NT2/D1 (cell line): ENCODE measurements at regions not wholly inside any gene's neighbourhood (a gene's known extent, or its start where the extent isn't known, plus 50 kb on each side); places are given as distances from the start of the nearest gene placed in this dataset.

ENCODE experiments used
- DNase-seq: peaks from one replicate; pipeline ENCODE4 v3.0.0-alpha.2; 2011; ENCODE audit warnings: low read depth, low spot score
- H3K27me3 ChIP-seq: 2 replicates; pipeline ENCODE4 v1.6.0; 2011; ENCODE audit warnings: mild to moderate bottlenecking; ENCODE audit not compliant: insufficient read length, insufficient read depth
- H3K36me3 ChIP-seq: 2 replicates; pipeline ENCODE4 v1.6.1; 2011; ENCODE audit warnings: mild to moderate bottlenecking, low read length, mixed read lengths; ENCODE audit not compliant: insufficient read depth, insufficient read length
- H3K4me1 ChIP-seq: 2 replicates; pipeline ENCODE4 v1.5.1; 2011; ENCODE audit not compliant: insufficient read depth, insufficient read length
- H3K4me3 ChIP-seq: 2 replicates; pipeline ENCODE4 v1.5.1; 2011; ENCODE audit warnings: low read depth; ENCODE audit not compliant: insufficient read length
- H3K9ac ChIP-seq: 2 replicates; pipeline ENCODE4 v1.6.0; 2011; ENCODE audit warnings: low read depth; ENCODE audit not compliant: insufficient read length
- H3K9me3 ChIP-seq: 2 replicates; pipeline ENCODE4 v1.5.1; 2011; ENCODE audit warnings: mild to moderate bottlenecking, low read length; ENCODE audit not compliant: insufficient read depth
- SUZ12 ChIP-seq: IDR thresholded peaks from 2 replicates; pipeline ENCODE4 v1.6.1; 2011; ENCODE audit not compliant: insufficient read length, insufficient read depth; ENCODE audit errors: extremely low read depth
- YY1 ChIP-seq: IDR thresholded peaks from 2 replicates; pipeline ENCODE4 v1.6.1; 2011; ENCODE audit not compliant: insufficient read length, insufficient read depth
- ZNF274 ChIP-seq: IDR thresholded peaks from 2 replicates; pipeline ENCODE4 v1.6.1; 2011; ENCODE audit warnings: mild to moderate bottlenecking, low read depth, low read length

DNA sequence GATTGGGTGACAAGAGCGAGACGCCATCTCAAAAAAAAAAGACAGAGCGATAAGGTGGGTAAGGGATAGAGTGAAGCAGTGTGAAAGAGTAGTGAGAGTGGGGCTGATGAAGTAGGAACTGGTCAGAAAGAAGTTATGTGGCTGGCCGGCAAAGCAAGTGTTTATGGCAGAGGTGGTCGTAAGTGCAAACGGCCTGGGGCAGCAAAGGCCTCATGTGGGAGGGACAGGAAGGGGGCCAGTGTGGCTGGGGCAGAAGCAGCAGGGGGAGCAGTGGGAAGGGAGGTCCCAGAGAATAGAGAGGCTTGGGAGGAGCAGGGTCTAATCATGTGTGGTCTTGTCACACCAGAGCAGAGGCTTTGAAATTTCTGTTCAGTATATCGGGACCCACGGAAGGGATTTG lies 186.2 kb downstream of the HS3ST3B1 start:
- no peak for TF ChIP-seq SUZ12
- TF ChIP-seq YY1, result no peak
- TF ChIP-seq ZNF274, result no peak
- no peaks in the 10 kb centered on the region for H3K9me3 ChIP-seq
- no peaks in the 10 kb centered on the region for H3K4me1 ChIP-seq
- no peaks in the 10 kb centered on the region for H3K36me3 ChIP-seq
- H3K9ac ChIP-seq, result no peak overlapping the region
- no peak overlapping the region for H3K4me3 ChIP-seq
- no peak for DNase-seq
- H3K27me3 ChIP-seq, result no peaks in the 10 kb centered on the region

- Histone ChIP-seq H3K27me3 (no peaks in the 10 kb centered on the region), H3K36me3 (no peaks in the 10 kb centered on the region), H3K4me3 (no peak overlapping the region), H3K4me1 (no peaks in the 10 kb centered on the region), H3K9ac (no peak overlapping the region), H3K9me3 (no peaks in the 10 kb centered on the region)
- TF ChIP-seq SUZ12, result no peak
- TF ChIP-seq ZNF274, result no peak
- no peak for DNase-seq
These were observed 181.8 kb downstream of the HS3ST3B1 start for GRCh38 chr17:14482715-14483114.

DNA sequence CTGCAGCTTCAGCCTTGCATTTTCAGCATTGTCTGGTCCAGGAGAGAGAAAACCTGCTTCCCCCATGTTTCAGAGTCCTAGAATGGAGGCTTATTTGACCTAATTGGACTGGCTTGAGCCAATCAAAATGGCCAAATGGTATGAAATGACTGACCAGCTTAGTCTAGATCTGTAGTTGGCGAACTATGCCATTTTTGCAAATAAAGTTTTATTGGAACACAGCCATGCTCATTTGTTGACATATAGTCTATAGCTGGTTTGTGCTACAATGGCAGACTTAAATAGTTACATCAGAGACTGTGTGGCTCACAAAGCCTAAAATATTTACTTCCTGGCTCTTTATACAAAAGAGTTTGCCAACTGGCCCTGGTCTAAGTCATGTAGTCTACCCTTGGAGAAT lies 180.8 kb downstream of the HS3ST3B1 start:
- H3K36me3 ChIP-seq, result no peaks in the 10 kb centered on the region
- TF ChIP-seq SUZ12, result no peak
- TF ChIP-seq ZNF274, result no peak
- no peak for TF ChIP-seq YY1
- H3K9me3 ChIP-seq, result no peaks in the 10 kb centered on the region
- DNase-seq, result no peak
- no peak overlapping the region for H3K9ac ChIP-seq
- no peaks in the 10 kb centered on the region for H3K4me1 ChIP-seq
- no peaks in the 10 kb centered on the region for H3K27me3 ChIP-seq
- no peak overlapping the region for H3K4me3 ChIP-seq

DNA sequence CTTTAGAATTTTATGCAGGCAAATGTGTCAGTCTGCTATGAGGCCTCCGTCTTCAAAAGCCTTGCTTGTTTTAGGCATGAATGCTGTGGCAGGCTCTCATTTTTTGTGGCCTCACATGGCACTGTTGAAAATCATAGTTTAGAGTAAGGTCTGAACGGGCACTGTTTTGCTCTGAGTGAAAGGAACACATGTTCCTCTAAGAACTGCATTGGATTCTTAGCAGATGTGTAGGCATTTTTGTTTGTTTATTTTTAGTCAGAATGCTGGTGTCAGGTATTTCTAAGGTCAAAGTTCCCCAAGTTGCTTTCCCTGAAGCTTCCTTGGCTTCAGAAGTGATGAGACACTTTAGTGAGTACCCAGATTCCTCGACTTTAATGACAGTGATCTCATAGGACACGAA lies 173.7 kb downstream of the HS3ST3B1 start:
- H3K4me1 ChIP-seq, result no peaks in the 10 kb centered on the region
- no peaks in the 10 kb centered on the region for H3K27me3 ChIP-seq
- H3K9me3 ChIP-seq, result no peaks in the 10 kb centered on the region
- H3K4me3 ChIP-seq, result no peak overlapping the region
- no peak for DNase-seq
- H3K9ac ChIP-seq, result no peak overlapping the region
- no peaks in the 10 kb centered on the region for H3K36me3 ChIP-seq
- TF ChIP-seq ZNF274 (no peak), SUZ12 (no peak), YY1 (no peak)

DNA sequence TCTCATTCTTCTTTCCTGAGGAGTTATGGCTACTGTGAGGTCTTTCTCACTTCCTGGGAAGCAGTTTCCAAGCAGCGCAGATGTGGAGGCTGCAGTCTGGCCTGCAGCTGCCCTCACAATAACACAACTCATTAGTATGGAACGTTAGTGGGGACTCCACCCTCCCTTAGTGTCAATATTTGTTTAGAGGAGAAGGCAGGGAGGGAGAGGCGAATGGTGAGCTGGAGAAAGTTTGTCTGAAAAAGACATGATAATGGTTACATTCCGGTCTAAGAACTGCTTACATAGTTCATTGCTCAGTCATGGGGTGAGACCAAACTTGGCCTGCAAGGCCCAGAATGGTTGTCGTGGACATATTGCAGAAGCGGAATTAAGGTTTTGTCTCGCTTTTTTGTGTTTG lies 170.2 kb downstream of the HS3ST3B1 start:
- no peak overlapping the region for H3K4me3 ChIP-seq
- no peak for DNase-seq
- no peaks in the 10 kb centered on the region for H3K36me3 ChIP-seq
- H3K9ac ChIP-seq, result no peak overlapping the region
- TF ChIP-seq YY1, result no peak
- TF ChIP-seq SUZ12, result no peak
- TF ChIP-seq ZNF274, result no peak
- no peaks in the 10 kb centered on the region for H3K27me3 ChIP-seq
- no peaks in the 10 kb centered on the region for H3K4me1 ChIP-seq
- no peaks in the 10 kb centered on the region for H3K9me3 ChIP-seq

GRCh38 chr17:14470417-14470816 lies 169.5 kb downstream of the HS3ST3B1 start:
- Histone ChIP-seq H3K4me1 (no peaks in the 10 kb centered on the region), H3K4me3 (no peak overlapping the region), H3K9me3 (no peaks in the 10 kb centered on the region), H3K36me3 (no peaks in the 10 kb centered on the region), H3K27me3 (no peaks in the 10 kb centered on the region), H3K9ac (no peak overlapping the region)
- DNase-seq, result no peak
- no peak for TF ChIP-seq YY1
- TF ChIP-seq SUZ12, result no peak
- no peak for TF ChIP-seq ZNF274

- DNase-seq, result no peak
- Histone ChIP-seq H3K36me3 (no peaks in the 10 kb centered on the region), H3K4me3 (no peak overlapping the region), H3K9me3 (no peaks in the 10 kb centered on the region), H3K27me3 (no peaks in the 10 kb centered on the region), H3K4me1 (no peaks in the 10 kb centered on the region), H3K9ac (no peak overlapping the region)
- TF ChIP-seq ZNF274 (no peak), SUZ12 (no peak), YY1 (no peak)
These were observed 169.1 kb downstream of the HS3ST3B1 start for GRCh38 chr17:14469971-14470370.

- Histone ChIP-seq H3K9me3 (no peaks in the 10 kb centered on the region), H3K27me3 (no peaks in the 10 kb centered on the region), H3K4me3 (no peak overlapping the region), H3K36me3 (no peaks in the 10 kb centered on the region), H3K4me1 (no peaks in the 10 kb centered on the region), H3K9ac (no peak overlapping the region)
- no peak for DNase-seq
- TF ChIP-seq ZNF274, result no peak
- no peak for TF ChIP-seq SUZ12
- no peak for TF ChIP-seq YY1
These were observed 168.0 kb downstream of the HS3ST3B1 start for GRCh38 chr17:14468858-14469257.
